Activated T-cell treated with anti-CD3 and anti-CD28 coated beads for 24 hours (primary cell): ENCODE measurements at regions not wholly inside any gene's neighbourhood (a gene's known extent, or its start where the extent isn't known, plus 50 kb on each side); places are given as distances from the start of the nearest gene placed in this dataset.

ENCODE experiments used
- DNase-seq: peaks from one replicate; pipeline ENCODE4 v3.0.0-alpha.2; 2020; ENCODE audit warnings: low read depth

- DNase-seq, result no peak
Observed at GRCh38 chr1:58367217-58367616, 179.3 kb downstream of the OMA1 start.

GRCh38 chr1:58365328-58365727 lies 181.2 kb downstream of the OMA1 start:
- no peak for DNase-seq

- DNase-seq, result no peak
Observed at GRCh38 chr1:58363585-58363984, 182.9 kb downstream of the OMA1 start.

- no peak for DNase-seq
Observed at GRCh38 chr1:58361134-58361533, 185.4 kb downstream of the OMA1 start.

- no peak for DNase-seq
Observed at GRCh38 chr1:58358346-58358745, 188.2 kb downstream of the OMA1 start.

GRCh38 chr1:58356402-58356801 lies 190.1 kb downstream of the OMA1 start:
- DNase-seq, result no peak

GRCh38 chr1:58353168-58353567 lies 193.4 kb downstream of the OMA1 start:
- DNase-seq, result no peak

GRCh38 chr1:58352476-58353092 lies 193.9 kb downstream of the OMA1 start:
- no peak for DNase-seq

GRCh38 chr1:58346036-58346355 lies 200.5 kb downstream of the OMA1 start:
- no peak for DNase-seq

GRCh38 chr1:58345215-58346035 lies 201.1 kb downstream of the OMA1 start:
- no peak for DNase-seq

- DNase-seq, result no peak
Observed at GRCh38 chr1:58340185-58340584, 206.3 kb downstream of the OMA1 start.

GRCh38 chr1:58338081-58338480 lies 208.4 kb downstream of the OMA1 start:
- no peak for DNase-seq

GRCh38 chr1:58333511-58333910 lies 213.0 kb downstream of the OMA1 start:
- no peak for DNase-seq

GRCh38 chr1:58331156-58331555 lies 215.4 kb downstream of the OMA1 start:
- no peak for DNase-seq

- no peak for DNase-seq
Observed at GRCh38 chr1:58325866-58326265, 220.7 kb downstream of the OMA1 start.

- no peak for DNase-seq
Observed at GRCh38 chr1:58324558-58324957, 222.0 kb downstream of the OMA1 start.

- DNase-seq, result no peak
Observed at GRCh38 chr1:58318157-58319005, 228.1 kb downstream of the OMA1 start.

GRCh38 chr1:58317694-58318093 lies 228.8 kb downstream of the OMA1 start:
- no peak for DNase-seq

- DNase-seq, result no peak
Observed at GRCh38 chr1:58317086-58317485, 229.4 kb downstream of the OMA1 start.

- no peak for DNase-seq
Observed at GRCh38 chr1:58316141-58316540, 230.4 kb downstream of the OMA1 start.

- no peak for DNase-seq
Observed at GRCh38 chr1:58312971-58313563, 233.5 kb downstream of the OMA1 start.

- DNase-seq, result no peak
Observed at GRCh38 chr1:58312461-58312860, 234.1 kb downstream of the OMA1 start.

GRCh38 chr1:58310881-58311280 lies 235.6 kb downstream of the OMA1 start:
- no peak for DNase-seq
